MM.1S (cell line): ENCODE measurements at regions not wholly inside any gene's neighbourhood (a gene's known extent, or its start where the extent isn't known, plus 50 kb on each side); places are given as distances from the start of the nearest gene placed in this dataset.
"Not testable (repeated sequence)": the region's sequence is repeated elsewhere in the genome, so short reads cannot be mapped to it uniquely, and the experiment has no call there.

Experiments
- DNase-seq: peaks from one replicate; pipeline ENCODE4 v3.0.0-alpha.2; 2015
- H2AFZ ChIP-seq: fragments of 300-600 bp; sonication (generic); 2 replicates; pipeline ENCODE4 v1.6.0; 2016; ENCODE audit warnings: antibody characterized with exemption, low read length
- H3F3A ChIP-seq: fragments of 300-600 bp; sonication (generic); 2 replicates; pipeline ENCODE4 v1.6.1; 2016; ENCODE audit warnings: mild to moderate bottlenecking, antibody characterized with exemption, low read length, moderate library complexity, mixed read lengths; ENCODE audit not compliant: insufficient read depth
- H3K27ac ChIP-seq: fragments of 300-600 bp; sonication (generic); 2 replicates; pipeline ENCODE4 v1.5.1; 2016; ENCODE audit warnings: mild to moderate bottlenecking, low read length
- H3K27me3 ChIP-seq: fragments of 300-600 bp; sonication (generic); replicated peaks from 2 replicates; pipeline ENCODE4 v1.6.0; 2016; ENCODE audit warnings: low read length; ENCODE audit not compliant: insufficient read depth
- H3K36me3 ChIP-seq: fragments of 300-600 bp; sonication (generic); replicated peaks from 2 replicates; pipeline ENCODE4 v1.6.1; 2016; ENCODE audit warnings: mild to moderate bottlenecking, low read length, mixed read lengths; ENCODE audit not compliant: insufficient read depth
- H3K4me1 ChIP-seq: fragments of 300-600 bp; sonication (generic); 2 replicates; pipeline ENCODE4 v1.6.1; 2016; ENCODE audit warnings: low read length, mixed read lengths
- H3K4me2 ChIP-seq: fragments of 300-600 bp; sonication (generic); 2 replicates; pipeline ENCODE4 v1.6.0; 2016; ENCODE audit warnings: low read depth, low read length
- H3K4me3 ChIP-seq: fragments of 300-600 bp; sonication (generic); 2 replicates; pipeline ENCODE4 v1.5.1; 2016; ENCODE audit warnings: low read length, mixed read lengths
- H3K79me2 ChIP-seq: fragments of 300-600 bp; sonication (generic); 2 replicates; pipeline ENCODE4 v1.6.1; 2016; ENCODE audit warnings: mixed run types, low read length, mixed read lengths
- H3K9ac ChIP-seq: fragments of 300-600 bp; sonication (generic); 2 replicates; pipeline ENCODE4 v1.6.1; 2016; ENCODE audit warnings: low read length, mixed read lengths
- H3K9me2 ChIP-seq: fragments of 300-600 bp; sonication (generic); replicated peaks from 2 replicates; pipeline ENCODE4 v1.6.1; 2016; ENCODE audit warnings: mild to moderate bottlenecking, low read length, mixed read lengths; ENCODE audit not compliant: insufficient read depth
- H3K9me3 ChIP-seq: fragments of 300-600 bp; sonication (generic); replicated peaks from 2 replicates; pipeline ENCODE4 v1.6.1; 2016; ENCODE audit warnings: mild to moderate bottlenecking, low read length, mixed read lengths; ENCODE audit not compliant: insufficient read depth
- H4K20me1 ChIP-seq: fragments of 300-600 bp; sonication (generic); 2 replicates; pipeline ENCODE4 v1.6.1; 2016; ENCODE audit warnings: mild to moderate bottlenecking, low read length, moderate library complexity, mixed read lengths; ENCODE audit not compliant: insufficient read depth
- EZH2 ChIP-seq: fragments of 300-600 bp; sonication (generic); optimal IDR thresholded peaks from 2 replicates; pipeline ENCODE3; 2017; ENCODE audit warnings: low read depth, mild to moderate bottlenecking, antibody characterized with exemption, low read length, mixed read lengths
- EZH2phosphoT487 ChIP-seq: fragments of 300-600 bp; sonication (generic); IDR thresholded peaks from 2 replicates; pipeline ENCODE4 v1.6.1; 2018; ENCODE audit warnings: antibody characterized with exemption, low read length
- TF ChIP-seq, protein P1 (sequence below): fragments of 300-600 bp; sonication (generic); IDR thresholded peaks from 2 replicates; pipeline ENCODE4 v1.5.1; 2016; ENCODE audit warnings: antibody characterized with exemption, low read length, mixed read lengths

GRCh38 chr20:54727490-54727889 lies 252.1 kb downstream of the DOK5 start:
- peak overlapping the region; percentile 75 for H2AFZ ChIP-seq
- H3K9me3 ChIP-seq, result no peaks in the 10 kb centered on the region
- H4K20me1 ChIP-seq, result no peaks in the 10 kb centered on the region
- H3K27ac ChIP-seq, result peak overlapping the region; percentile 77
- peak overlapping the region; percentile 63 for H3K4me2 ChIP-seq
- no peaks in the 10 kb centered on the region for H3K36me3 ChIP-seq
- H3K9ac ChIP-seq, result peak overlapping the region; percentile 61
- H3F3A ChIP-seq, result 0 out of 2 replicates have a peak, but pooled peaks cover 7% of the 10 kb centered on the region
- DNase-seq, result peak; percentile 73
- H3K9me2 ChIP-seq, result no peaks in the 10 kb centered on the region
- TF ChIP-seq, protein P1, sequence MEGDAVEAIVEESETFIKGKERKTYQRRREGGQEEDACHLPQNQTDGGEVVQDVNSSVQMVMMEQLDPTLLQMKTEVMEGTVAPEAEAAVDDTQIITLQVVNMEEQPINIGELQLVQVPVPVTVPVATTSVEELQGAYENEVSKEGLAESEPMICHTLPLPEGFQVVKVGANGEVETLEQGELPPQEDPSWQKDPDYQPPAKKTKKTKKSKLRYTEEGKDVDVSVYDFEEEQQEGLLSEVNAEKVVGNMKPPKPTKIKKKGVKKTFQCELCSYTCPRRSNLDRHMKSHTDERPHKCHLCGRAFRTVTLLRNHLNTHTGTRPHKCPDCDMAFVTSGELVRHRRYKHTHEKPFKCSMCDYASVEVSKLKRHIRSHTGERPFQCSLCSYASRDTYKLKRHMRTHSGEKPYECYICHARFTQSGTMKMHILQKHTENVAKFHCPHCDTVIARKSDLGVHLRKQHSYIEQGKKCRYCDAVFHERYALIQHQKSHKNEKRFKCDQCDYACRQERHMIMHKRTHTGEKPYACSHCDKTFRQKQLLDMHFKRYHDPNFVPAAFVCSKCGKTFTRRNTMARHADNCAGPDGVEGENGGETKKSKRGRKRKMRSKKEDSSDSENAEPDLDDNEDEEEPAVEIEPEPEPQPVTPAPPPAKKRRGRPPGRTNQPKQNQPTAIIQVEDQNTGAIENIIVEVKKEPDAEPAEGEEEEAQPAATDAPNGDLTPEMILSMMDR, result no peak
- TF ChIP-seq EZH2phosphoT487, result no peak
- TF ChIP-seq EZH2, result no peak
- H3K4me3 ChIP-seq, result peak overlapping the region; percentile 26; the same call in 1 of the 2 replicates
- no peaks in the 10 kb centered on the region for H3K79me2 ChIP-seq
- H3K27me3 ChIP-seq, result no peaks in the 10 kb centered on the region
- H3K4me1 ChIP-seq, result peaks cover 15% of the 10 kb centered on the region

- Histone ChIP-seq H3K79me2 (no peaks in the 10 kb centered on the region), H3K4me1 (peaks cover 15% of the 10 kb centered on the region), H3K36me3 (no peaks in the 10 kb centered on the region), H4K20me1 (no peaks in the 10 kb centered on the region), H3K4me3 (peak overlapping the region; percentile 26; the same call in 1 of the 2 replicates), H3K9me2 (no peaks in the 10 kb centered on the region), H3K27me3 (no peaks in the 10 kb centered on the region), H3K9ac (peak overlapping the region; percentile 61), H3K4me2 (peak overlapping the region; percentile 63), H3K9me3 (no peaks in the 10 kb centered on the region), H2AFZ (peak overlapping the region; percentile 75), H3K27ac (peak overlapping the region; percentile 77), H3F3A (0 out of 2 replicates have a peak, but pooled peaks cover 7% of the 10 kb centered on the region)
- TF ChIP-seq, protein P1, result peak; percentile 85
- TF ChIP-seq EZH2, result no peak
- TF ChIP-seq EZH2phosphoT487, result no peak
- peak; percentile 80 for DNase-seq
Measured at GRCh38 chr20:54726687-54727300, 251.4 kb downstream of the DOK5 start.

DNA sequence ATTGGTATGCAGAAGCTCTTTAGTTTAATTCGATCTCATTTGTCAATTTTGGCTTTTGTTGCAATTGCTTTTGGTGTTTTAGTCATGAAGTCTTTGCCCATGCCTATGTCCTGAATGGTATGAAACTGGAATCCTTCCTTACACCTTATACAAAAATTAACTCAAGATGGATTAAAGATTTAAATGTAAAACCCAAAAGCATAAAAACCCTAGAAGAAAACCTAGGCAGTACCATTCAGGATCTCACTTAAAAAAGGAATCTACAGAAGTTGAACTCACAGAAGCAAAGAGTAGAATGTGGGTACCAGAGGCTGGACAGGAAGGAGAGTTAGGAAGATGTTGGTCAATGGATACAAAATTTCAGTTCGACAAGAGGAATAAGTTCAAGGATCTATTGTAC lies 249.9 kb downstream of the DOK5 start:
- H3K9me2 ChIP-seq, H3K9me3 ChIP-seq, H3K27ac ChIP-seq, H3K9ac ChIP-seq, H2AFZ ChIP-seq, H3K36me3 ChIP-seq, H3K79me2 ChIP-seq, H3K4me3 ChIP-seq, H3K27me3 ChIP-seq, H4K20me1 ChIP-seq, DNase-seq, H3F3A ChIP-seq, H3K4me2 ChIP-seq: not testable (repeated sequence)
- peaks cover 15% of the 10 kb centered on the region for H3K4me1 ChIP-seq

GRCh38 chr20:54723723-54724122 lies 248.3 kb downstream of the DOK5 start:
- Histone ChIP-seq H3K4me1 (peaks cover 15% of the 10 kb centered on the region), H3K4me2 (no peak overlapping the region), H3K27me3 (no peaks in the 10 kb centered on the region), H3K9me3 (no peaks in the 10 kb centered on the region), H3K36me3 (no peaks in the 10 kb centered on the region), H3K4me3 (no peak overlapping the region), H3K9ac (no peak overlapping the region), H3K27ac (no peak overlapping the region), H3F3A (0 out of 2 replicates have a peak, but pooled peaks cover 7% of the 10 kb centered on the region), H4K20me1 (no peaks in the 10 kb centered on the region), H2AFZ (no peak overlapping the region), H3K9me2 (no peaks in the 10 kb centered on the region), H3K79me2 (no peaks in the 10 kb centered on the region)
- TF ChIP-seq EZH2 (no peak), EZH2phosphoT487 (no peak)
- TF ChIP-seq, protein P1, result no peak
- DNase-seq, result no peak
